NT2/D1 (cell line): ENCODE measurements at regions not wholly inside any gene's neighbourhood (a gene's known extent, or its start where the extent isn't known, plus 50 kb on each side); places are given as distances from the start of the nearest gene placed in this dataset.
"Not testable (repeated sequence)": the region's sequence is repeated elsewhere in the genome, so short reads cannot be mapped to it uniquely, and the experiment has no call there.

Experiments used
- DNase-seq: peaks from one replicate; pipeline ENCODE4 v3.0.0-alpha.2; 2011; ENCODE audit warnings: low read depth, low spot score
- H3K27me3 ChIP-seq: 2 replicates; pipeline ENCODE4 v1.6.0; 2011; ENCODE audit warnings: mild to moderate bottlenecking; ENCODE audit not compliant: insufficient read length, insufficient read depth
- H3K36me3 ChIP-seq: 2 replicates; pipeline ENCODE4 v1.6.1; 2011; ENCODE audit warnings: mild to moderate bottlenecking, low read length, mixed read lengths; ENCODE audit not compliant: insufficient read depth, insufficient read length
- H3K4me1 ChIP-seq: 2 replicates; pipeline ENCODE4 v1.5.1; 2011; ENCODE audit not compliant: insufficient read depth, insufficient read length
- H3K4me3 ChIP-seq: 2 replicates; pipeline ENCODE4 v1.5.1; 2011; ENCODE audit warnings: low read depth; ENCODE audit not compliant: insufficient read length
- H3K9ac ChIP-seq: 2 replicates; pipeline ENCODE4 v1.6.0; 2011; ENCODE audit warnings: low read depth; ENCODE audit not compliant: insufficient read length
- H3K9me3 ChIP-seq: 2 replicates; pipeline ENCODE4 v1.5.1; 2011; ENCODE audit warnings: mild to moderate bottlenecking, low read length; ENCODE audit not compliant: insufficient read depth
- SUZ12 ChIP-seq: IDR thresholded peaks from 2 replicates; pipeline ENCODE4 v1.6.1; 2011; ENCODE audit not compliant: insufficient read length, insufficient read depth; ENCODE audit errors: extremely low read depth
- YY1 ChIP-seq: IDR thresholded peaks from 2 replicates; pipeline ENCODE4 v1.6.1; 2011; ENCODE audit not compliant: insufficient read length, insufficient read depth
- ZNF274 ChIP-seq: IDR thresholded peaks from 2 replicates; pipeline ENCODE4 v1.6.1; 2011; ENCODE audit warnings: mild to moderate bottlenecking, low read depth, low read length

GRCh38 chr9:99497641-99498040, 275.6 kb downstream of the SEC61B start:
- H3K36me3 ChIP-seq = no peaks in the 10 kb centered on the region
- DNase-seq = no peak
- H3K27me3 ChIP-seq = no peaks in the 10 kb centered on the region
- no peaks in the 10 kb centered on the region for H3K4me1 ChIP-seq
- no peak overlapping the region for H3K9ac ChIP-seq
- H3K4me3 ChIP-seq = no peak overlapping the region
- TF ChIP-seq SUZ12 = no peak
- TF ChIP-seq YY1 = no peak
- no peak for TF ChIP-seq ZNF274
- peaks cover 8% of the 10 kb centered on the region for H3K9me3 ChIP-seq

DNA sequence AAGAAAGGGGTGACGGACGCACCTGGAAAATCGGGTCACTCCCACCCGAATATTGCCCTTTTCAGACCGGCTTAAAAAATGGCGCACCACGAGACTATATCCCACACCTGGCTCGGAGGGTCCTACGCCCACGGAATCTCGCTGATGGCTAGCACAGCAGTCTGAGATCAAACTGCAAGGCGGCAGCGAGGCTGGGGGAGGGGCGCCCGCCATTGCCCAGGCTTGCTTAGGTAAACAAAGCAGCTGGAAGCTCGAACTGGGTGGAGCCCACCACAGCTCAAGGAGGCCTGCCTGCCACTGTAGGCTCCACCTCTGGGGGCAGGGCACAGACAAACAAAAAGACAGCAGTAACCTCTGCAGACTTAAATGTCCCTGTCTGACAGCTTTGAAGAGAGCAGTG, 276.9 kb downstream of the SEC61B start:
- not testable (repeated sequence) for H3K36me3 ChIP-seq, H3K4me3 ChIP-seq, H3K9me3 ChIP-seq, H3K9ac ChIP-seq, H3K4me1 ChIP-seq, DNase-seq, H3K27me3 ChIP-seq

DNA sequence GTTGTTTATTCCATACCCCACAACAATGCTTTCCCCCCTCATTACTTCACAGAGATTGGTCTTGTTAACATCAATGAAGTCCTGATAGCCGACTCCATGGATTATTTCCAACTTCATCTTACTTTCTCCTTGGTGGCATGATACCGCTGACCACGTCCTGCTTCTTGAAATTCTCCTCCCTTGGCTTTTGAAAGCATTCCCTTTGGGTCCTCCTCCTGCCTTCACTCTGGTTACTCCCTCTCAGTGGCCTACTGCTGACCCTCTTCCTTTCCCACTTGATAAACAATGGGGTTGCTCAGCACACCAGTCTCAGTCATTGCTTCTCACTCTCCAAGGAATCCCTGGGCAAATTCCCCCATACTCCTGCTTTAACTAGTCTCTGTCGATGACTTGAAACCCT, 283.9 kb downstream of the SEC61B start:
- no peak for TF ChIP-seq SUZ12
- H3K9ac ChIP-seq = no peak overlapping the region

DNA sequence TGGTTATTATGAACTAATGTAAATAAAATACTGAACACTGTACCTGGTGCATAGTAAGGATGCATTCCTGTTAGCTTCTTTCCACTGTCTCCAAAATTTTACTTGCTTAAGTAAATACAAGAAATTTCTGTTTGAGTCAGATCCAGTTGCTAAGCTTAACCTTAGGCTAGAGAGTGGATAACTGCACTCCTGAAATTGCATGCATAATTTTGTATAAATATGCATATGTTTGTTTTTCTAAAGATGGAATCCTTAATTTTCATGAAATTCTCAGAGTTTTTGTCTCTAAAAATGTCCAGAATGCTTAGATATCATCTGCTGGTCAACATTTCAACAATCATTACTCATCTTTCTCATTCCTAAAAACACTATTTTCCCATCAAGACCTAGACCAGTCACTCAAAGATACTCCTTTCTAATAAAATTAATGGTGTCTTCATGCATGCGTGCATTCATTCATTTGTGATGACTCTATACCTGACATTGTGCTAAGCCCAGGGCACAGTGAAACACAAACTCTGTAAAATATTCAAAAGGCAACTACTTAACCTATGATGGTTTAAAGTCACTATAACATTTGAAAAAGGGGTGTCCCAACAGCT, 284.8 kb downstream of the SEC61B start:
- no peaks in the 10 kb centered on the region for H3K4me1 ChIP-seq
- no peak overlapping the region for H3K4me3 ChIP-seq
- no peaks in the 10 kb centered on the region for H3K27me3 ChIP-seq
- no peak for DNase-seq
- TF ChIP-seq YY1 (no peak), ZNF274 (no peak), SUZ12 (no peak)
- H3K9ac ChIP-seq = no peak overlapping the region
- H3K36me3 ChIP-seq = no peaks in the 10 kb centered on the region
- no peaks in the 10 kb centered on the region for H3K9me3 ChIP-seq

More for the DNA sequence above, 283.9 kb downstream of the SEC61B start:
- DNase-seq = no peak
- no peaks in the 10 kb centered on the region for H3K4me1 ChIP-seq
- no peaks in the 10 kb centered on the region for H3K36me3 ChIP-seq
- no peaks in the 10 kb centered on the region for H3K9me3 ChIP-seq
- H3K4me3 ChIP-seq = no peak overlapping the region
- H3K27me3 ChIP-seq = no peaks in the 10 kb centered on the region

DNA sequence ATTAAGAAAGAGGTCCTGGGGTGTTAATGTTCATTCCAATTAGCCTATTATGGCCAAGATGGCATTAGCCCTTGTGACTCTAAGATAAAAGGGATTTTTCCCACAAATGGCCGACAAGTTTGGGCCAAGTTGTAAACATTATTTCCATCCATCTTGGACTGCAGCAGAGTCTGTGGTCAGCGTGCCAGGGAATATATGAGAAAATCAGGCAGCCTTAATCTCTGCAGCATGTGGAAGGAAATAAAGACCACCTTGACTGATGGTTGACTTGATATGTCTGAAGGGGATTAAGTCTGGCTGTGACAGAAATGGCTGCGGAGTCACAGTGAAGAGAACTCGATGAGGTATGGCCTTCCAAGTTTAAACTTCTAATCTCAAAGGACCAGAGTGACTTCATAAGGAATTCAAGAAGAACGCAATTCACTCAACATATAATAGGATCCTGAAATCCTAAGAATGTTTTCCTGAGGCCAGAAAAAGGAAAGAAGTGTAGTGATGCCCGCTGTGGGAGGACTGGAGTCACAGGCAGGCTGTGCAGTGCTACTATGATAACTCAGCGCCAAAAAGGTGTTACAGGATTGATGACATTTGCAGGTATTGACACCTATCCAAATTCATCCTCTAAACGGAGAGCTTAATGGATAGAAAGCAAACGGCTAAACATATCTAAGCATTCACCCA, 287.1 kb downstream of the SEC61B start:
- Histone ChIP-seq H3K27me3 (no peaks in the 10 kb centered on the region), H3K9me3 (no peaks in the 10 kb centered on the region), H3K9ac (no peak overlapping the region), H3K36me3 (no peaks in the 10 kb centered on the region), H3K4me1 (no peaks in the 10 kb centered on the region), H3K4me3 (no peak overlapping the region)
- TF ChIP-seq ZNF274 = no peak
- TF ChIP-seq YY1 = no peak
- TF ChIP-seq SUZ12 = no peak
- no peak for DNase-seq

- DNase-seq = no peak
These were observed 287.9 kb downstream of the SEC61B start for GRCh38 chr9:99509900-99510535.

DNA sequence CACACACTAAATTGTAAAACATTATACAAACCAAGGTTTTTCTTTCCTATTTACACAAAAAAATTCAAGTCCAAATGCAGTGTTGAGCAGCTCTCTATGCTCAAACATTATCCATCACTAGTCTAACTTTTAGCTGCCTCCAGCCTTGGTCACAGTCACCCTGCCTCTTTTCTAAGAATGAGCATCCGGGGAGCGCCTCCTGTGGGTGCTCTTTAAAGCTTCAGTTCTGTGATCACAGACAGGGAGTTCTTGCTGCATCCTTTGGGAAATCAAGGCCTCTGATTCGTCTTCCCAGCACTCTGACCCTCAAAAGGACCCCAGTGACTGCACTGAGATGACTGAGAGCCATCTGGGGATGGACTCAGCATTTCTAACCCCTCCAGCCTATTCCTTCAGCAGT, 289.6 kb downstream of the SEC61B start:
- no peak overlapping the region for H3K9ac ChIP-seq
- H3K9me3 ChIP-seq = no peaks in the 10 kb centered on the region
- DNase-seq = no peak
- H3K4me3 ChIP-seq = no peak overlapping the region
- no peaks in the 10 kb centered on the region for H3K27me3 ChIP-seq
- no peaks in the 10 kb centered on the region for H3K4me1 ChIP-seq
- TF ChIP-seq ZNF274 (no peak), SUZ12 (no peak), YY1 (no peak)
- H3K36me3 ChIP-seq = no peaks in the 10 kb centered on the region

More at GRCh38 chr9:99509900-99510535, 287.9 kb downstream of the SEC61B start:
- TF ChIP-seq ZNF274 (no peak), YY1 (no peak), SUZ12 (no peak)
- Histone ChIP-seq H3K9ac (no peak overlapping the region), H3K27me3 (no peaks in the 10 kb centered on the region), H3K4me1 (no peaks in the 10 kb centered on the region), H3K36me3 (no peaks in the 10 kb centered on the region), H3K9me3 (no peaks in the 10 kb centered on the region), H3K4me3 (no peak overlapping the region)
